Neural cell (in vitro differentiated cells): ENCODE measurements at regions not wholly inside any gene's neighbourhood (a gene's known extent, or its start where the extent isn't known, plus 50 kb on each side); places are given as distances from the start of the nearest gene placed in this dataset.

ENCODE experiments used
- RAD21 ChIP-seq: fragments of 450-650 bp; conservative IDR thresholded peaks from 2 replicates; pipeline ENCODE4 v1.6.1; 2014; ENCODE audit warnings: antibody characterized with exemption, mild to moderate bottlenecking, moderate library complexity
- TF ChIP-seq, protein P1 (sequence below): fragments of 450-650 bp; IDR thresholded peaks from 2 replicates; pipeline ENCODE4 v1.5.1; 2014; ENCODE audit warnings: antibody characterized with exemption, mild to moderate bottlenecking, moderate library complexity; ENCODE audit not compliant: poor library complexity, severe bottlenecking

DNA sequence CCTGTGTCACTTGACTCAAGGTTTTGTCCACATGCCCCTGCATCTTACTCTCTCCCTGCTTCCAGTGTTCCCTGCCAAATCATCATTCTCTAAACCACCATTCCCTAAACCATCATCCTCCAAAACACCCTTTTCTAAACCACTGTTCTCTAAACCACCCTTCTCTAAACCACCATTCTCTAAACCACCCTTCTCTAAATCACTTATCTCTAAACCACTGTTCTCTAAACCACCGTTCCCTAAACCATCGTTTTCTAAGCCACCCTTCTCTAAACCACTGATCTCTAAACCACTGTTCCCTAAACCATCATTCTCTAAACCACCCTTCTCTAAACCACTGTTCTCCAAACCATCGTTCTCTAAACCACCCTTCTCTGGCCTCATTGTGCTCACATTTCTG is 142.1 kb downstream of the CXCL12 start:
- TF ChIP-seq, protein P1, sequence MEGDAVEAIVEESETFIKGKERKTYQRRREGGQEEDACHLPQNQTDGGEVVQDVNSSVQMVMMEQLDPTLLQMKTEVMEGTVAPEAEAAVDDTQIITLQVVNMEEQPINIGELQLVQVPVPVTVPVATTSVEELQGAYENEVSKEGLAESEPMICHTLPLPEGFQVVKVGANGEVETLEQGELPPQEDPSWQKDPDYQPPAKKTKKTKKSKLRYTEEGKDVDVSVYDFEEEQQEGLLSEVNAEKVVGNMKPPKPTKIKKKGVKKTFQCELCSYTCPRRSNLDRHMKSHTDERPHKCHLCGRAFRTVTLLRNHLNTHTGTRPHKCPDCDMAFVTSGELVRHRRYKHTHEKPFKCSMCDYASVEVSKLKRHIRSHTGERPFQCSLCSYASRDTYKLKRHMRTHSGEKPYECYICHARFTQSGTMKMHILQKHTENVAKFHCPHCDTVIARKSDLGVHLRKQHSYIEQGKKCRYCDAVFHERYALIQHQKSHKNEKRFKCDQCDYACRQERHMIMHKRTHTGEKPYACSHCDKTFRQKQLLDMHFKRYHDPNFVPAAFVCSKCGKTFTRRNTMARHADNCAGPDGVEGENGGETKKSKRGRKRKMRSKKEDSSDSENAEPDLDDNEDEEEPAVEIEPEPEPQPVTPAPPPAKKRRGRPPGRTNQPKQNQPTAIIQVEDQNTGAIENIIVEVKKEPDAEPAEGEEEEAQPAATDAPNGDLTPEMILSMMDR, result no peak
- TF ChIP-seq RAD21, result no peak
